ENCODE measurements at regions not wholly inside any gene's neighbourhood (a gene's known extent, or its start where the extent isn't known, plus 50 kb on each side); places are given as distances from the start of the nearest gene placed in this dataset.

GRCh38 chr12:47020211-47020821 lies 59.1 kb upstream of the PCED1B start:
- no peak overlapping the region for H3K4me3 ChIP-seq
- H3K9me3 ChIP-seq = no peaks in the 10 kb centered on the region
- H3K27ac ChIP-seq (replicated peaks in 1 of 4) = no peak overlapping the region
- intact Hi-C loops (cut with DNase I) = no loop called here
- 70% methylated on average over 7 of the region's 7 CpGs for WGBS
- TF ChIP-seq EP300 (IDR thresholded peaks at IDR 0.05) (no peak), CTCF (IDR thresholded peaks at IDR 0.05) (no peak), POLR2A (IDR thresholded peaks at IDR 0.05; ENCODE audit: low read depth) (no peak), POLR2AphosphoS5 (IDR thresholded peaks at IDR 0.05) (no peak)
- H3K27me3 ChIP-seq = no peaks in the 10 kb centered on the region
- H3K4me1 ChIP-seq = no peaks in the 10 kb centered on the region
- no peak for DNase-seq (ENCODE audit: extremely low spot score)
- no peaks in the 10 kb centered on the region for H3K36me3 ChIP-seq

DNA sequence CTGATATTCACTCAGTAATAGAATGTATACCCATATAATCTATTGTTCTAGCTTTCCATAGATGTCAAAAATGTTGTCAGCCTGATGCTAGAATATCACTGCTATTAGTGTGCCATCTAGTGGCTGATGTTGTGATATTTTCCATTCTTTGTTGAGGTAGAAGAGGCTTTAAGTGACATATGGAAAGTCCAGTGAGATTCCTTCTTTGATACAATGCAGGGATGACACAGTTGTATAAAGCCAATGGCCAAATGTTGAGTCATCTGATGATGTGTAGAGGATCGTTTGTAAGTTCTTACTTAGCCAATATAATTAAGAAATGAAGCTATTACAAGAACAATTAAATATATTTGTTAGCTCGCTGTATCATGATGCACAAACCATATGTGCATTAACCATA lies 58.1 kb upstream of the PCED1B start:
- no peaks in the 10 kb centered on the region for H3K4me1 ChIP-seq
- no peak overlapping the region for H3K4me3 ChIP-seq
- intact Hi-C loops (cut with DNase I) = no loop called here
- no peaks in the 10 kb centered on the region for H3K36me3 ChIP-seq
- TF ChIP-seq POLR2AphosphoS5 (IDR thresholded peaks at IDR 0.05) (no peak), POLR2A (IDR thresholded peaks at IDR 0.05; ENCODE audit: low read depth) (no peak), EP300 (IDR thresholded peaks at IDR 0.05) (no peak), CTCF (IDR thresholded peaks at IDR 0.05) (peak; percentile 51 to 66 (median 53))
- WGBS = 50% methylated on average over 2 of the region's 2 CpGs
- no peak for DNase-seq (ENCODE audit: extremely low spot score)
- H3K27ac ChIP-seq (replicated peaks in 1 of 4) = no peak overlapping the region
- no peaks in the 10 kb centered on the region for H3K9me3 ChIP-seq
- no peaks in the 10 kb centered on the region for H3K27me3 ChIP-seq

DNA sequence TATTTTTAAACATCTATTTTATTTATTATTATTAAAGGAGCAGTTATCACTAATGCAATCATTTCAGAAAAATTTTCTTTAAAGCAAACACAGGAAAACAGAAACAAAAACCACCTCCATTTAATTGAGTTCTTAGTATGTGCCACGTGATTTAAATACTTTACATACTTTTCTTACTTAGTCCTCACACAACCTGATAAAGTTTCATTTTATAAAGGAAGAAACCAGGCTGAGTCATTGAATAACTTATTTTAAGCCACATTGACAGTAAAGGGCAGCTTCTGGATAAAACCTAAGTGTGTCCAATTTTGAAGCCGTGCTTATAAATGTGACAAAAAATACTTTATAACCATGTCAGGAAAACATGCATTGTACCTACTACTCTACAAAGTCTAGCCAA lies 57.1 kb upstream of the PCED1B start:
- 35% methylated on average over 2 of the region's 2 CpGs for WGBS
- intact Hi-C loops (cut with DNase I) = no loop called here
- TF ChIP-seq POLR2AphosphoS5 (IDR thresholded peaks at IDR 0.05) (no peak), EP300 (IDR thresholded peaks at IDR 0.05) (no peak), POLR2A (IDR thresholded peaks at IDR 0.05; ENCODE audit: low read depth) (no peak), CTCF (IDR thresholded peaks at IDR 0.05) (no peak)

DNA sequence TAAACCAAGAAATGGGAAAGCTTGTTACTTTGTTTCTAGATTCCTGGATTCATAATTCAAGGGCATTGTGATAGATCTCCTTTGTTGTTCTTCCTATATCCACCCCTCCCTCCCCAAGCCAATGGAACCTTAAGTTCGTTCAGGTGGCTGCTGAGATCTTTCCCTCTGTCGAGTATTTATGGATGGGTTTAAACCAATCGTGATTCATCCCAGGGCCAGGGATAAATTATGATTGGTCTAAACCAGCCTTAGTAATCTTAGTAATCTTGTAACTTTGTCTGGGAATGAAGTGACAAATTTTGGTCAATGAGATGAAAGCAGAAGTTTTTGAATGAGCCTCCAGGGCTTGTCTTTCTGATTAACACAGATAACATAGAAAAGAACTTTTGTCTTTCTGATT lies 56.1 kb upstream of the PCED1B start:
- Histone ChIP-seq H3K27me3 (no peaks in the 10 kb centered on the region), H3K27ac (replicated peaks in 1 of 4) (no peak overlapping the region), H3K36me3 (no peaks in the 10 kb centered on the region), H3K9me3 (no peaks in the 10 kb centered on the region), H3K4me1 (no peaks in the 10 kb centered on the region), H3K4me3 (no peak overlapping the region)
- DNase-seq (ENCODE audit: extremely low spot score) = no peak
- WGBS = 74% methylated on average over 3 of the region's 3 CpGs
- TF ChIP-seq POLR2A (IDR thresholded peaks at IDR 0.05; ENCODE audit: low read depth) = no peak
- no peak for TF ChIP-seq POLR2AphosphoS5 (IDR thresholded peaks at IDR 0.05)
- TF ChIP-seq CTCF (IDR thresholded peaks at IDR 0.05) = no peak
- TF ChIP-seq EP300 (IDR thresholded peaks at IDR 0.05) = no peak
- intact Hi-C loops (cut with DNase I) = no loop called here

More for the DNA sequence above, 57.1 kb upstream of the PCED1B start:
- no peaks in the 10 kb centered on the region for H3K9me3 ChIP-seq
- no peaks in the 10 kb centered on the region for H3K36me3 ChIP-seq
- no peaks in the 10 kb centered on the region for H3K4me1 ChIP-seq
- no peaks in the 10 kb centered on the region for H3K27me3 ChIP-seq
- H3K4me3 ChIP-seq = no peak overlapping the region
- H3K27ac ChIP-seq (replicated peaks in 1 of 4) = no peak overlapping the region
- no peak for DNase-seq (ENCODE audit: extremely low spot score)

GRCh38 chr12:47023953-47024352 lies 55.5 kb upstream of the PCED1B start:
- no peak for DNase-seq (ENCODE audit: extremely low spot score)
- Histone ChIP-seq H3K27me3 (no peaks in the 10 kb centered on the region), H3K9me3 (no peaks in the 10 kb centered on the region), H3K27ac (replicated peaks in 1 of 4) (no peak overlapping the region), H3K4me3 (no peak overlapping the region), H3K36me3 (no peaks in the 10 kb centered on the region), H3K4me1 (no peaks in the 10 kb centered on the region)
- intact Hi-C loops (cut with DNase I) = no loop called here
- TF ChIP-seq POLR2A (IDR thresholded peaks at IDR 0.05; ENCODE audit: low read depth) (no peak), POLR2AphosphoS5 (IDR thresholded peaks at IDR 0.05) (no peak), CTCF (IDR thresholded peaks at IDR 0.05) (no peak), EP300 (IDR thresholded peaks at IDR 0.05) (no peak)
- WGBS = 88% methylated on average over 6 of the region's 6 CpGs

All from esophagus muscularis mucosa (tissue), 4 donors.